ENCODE measurements at regions not wholly inside any gene's neighbourhood (a gene's known extent, or its start where the extent isn't known, plus 50 kb on each side); places are given as distances from the start of the nearest gene placed in this dataset.
"Not testable (repeated sequence)": the region's sequence is repeated elsewhere in the genome, so short reads cannot be mapped to it uniquely, and the experiment has no call there.

DNA sequence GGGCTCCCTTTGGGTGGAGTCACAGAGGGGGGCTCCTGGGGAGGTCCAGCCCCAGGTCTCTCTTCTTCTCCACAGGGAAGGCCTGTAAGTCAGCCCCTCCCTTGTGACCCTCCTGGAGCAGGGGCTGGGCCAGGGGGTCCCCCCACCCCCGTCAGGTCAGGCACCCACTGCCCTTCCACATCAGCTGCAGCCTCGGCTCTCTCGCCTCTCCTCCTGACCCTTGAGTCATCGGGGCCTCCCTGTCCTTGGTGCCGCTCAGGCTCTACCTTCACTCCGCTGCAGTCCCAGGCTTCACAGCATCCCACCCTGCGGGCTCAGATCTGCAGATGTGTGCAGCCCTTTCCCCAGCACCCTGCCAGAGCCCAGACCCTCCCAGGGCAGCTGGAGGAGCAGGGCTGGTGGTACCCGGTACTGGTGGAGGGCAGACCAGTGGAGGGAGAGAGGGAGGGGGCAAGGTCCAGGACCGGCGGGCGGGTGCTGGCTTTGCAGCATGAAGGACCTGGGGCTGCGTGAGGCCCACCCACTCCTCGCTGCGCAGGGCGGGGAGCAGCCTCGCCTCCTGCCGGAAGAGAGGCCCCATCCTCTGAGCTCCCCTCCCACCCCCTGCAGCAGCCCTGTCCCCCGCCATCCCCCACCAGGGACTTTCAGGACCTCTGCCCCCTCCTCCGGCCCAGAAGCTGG lies 117.1 kb downstream of the FAM53A start:
- no peak overlapping the region for H3K4me3 ChIP-seq (replicated peaks in 1 of 3)
- 70 to 73% methylated on average over 7 to 11 of the region's 19 CpGs for WGBS, 2 donors
- no peak for DNase-seq
- no peak overlapping the region for H3K27ac ChIP-seq
- no peaks in the 10 kb centered on the region for H3K36me3 ChIP-seq
- H3K27me3 ChIP-seq: no peaks in the 10 kb centered on the region
- no peaks in the 10 kb centered on the region for H3K9me3 ChIP-seq
- TF ChIP-seq, protein P1, sequence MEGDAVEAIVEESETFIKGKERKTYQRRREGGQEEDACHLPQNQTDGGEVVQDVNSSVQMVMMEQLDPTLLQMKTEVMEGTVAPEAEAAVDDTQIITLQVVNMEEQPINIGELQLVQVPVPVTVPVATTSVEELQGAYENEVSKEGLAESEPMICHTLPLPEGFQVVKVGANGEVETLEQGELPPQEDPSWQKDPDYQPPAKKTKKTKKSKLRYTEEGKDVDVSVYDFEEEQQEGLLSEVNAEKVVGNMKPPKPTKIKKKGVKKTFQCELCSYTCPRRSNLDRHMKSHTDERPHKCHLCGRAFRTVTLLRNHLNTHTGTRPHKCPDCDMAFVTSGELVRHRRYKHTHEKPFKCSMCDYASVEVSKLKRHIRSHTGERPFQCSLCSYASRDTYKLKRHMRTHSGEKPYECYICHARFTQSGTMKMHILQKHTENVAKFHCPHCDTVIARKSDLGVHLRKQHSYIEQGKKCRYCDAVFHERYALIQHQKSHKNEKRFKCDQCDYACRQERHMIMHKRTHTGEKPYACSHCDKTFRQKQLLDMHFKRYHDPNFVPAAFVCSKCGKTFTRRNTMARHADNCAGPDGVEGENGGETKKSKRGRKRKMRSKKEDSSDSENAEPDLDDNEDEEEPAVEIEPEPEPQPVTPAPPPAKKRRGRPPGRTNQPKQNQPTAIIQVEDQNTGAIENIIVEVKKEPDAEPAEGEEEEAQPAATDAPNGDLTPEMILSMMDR (IDR thresholded peaks at IDR 0.05): no peak
- no peak for TF ChIP-seq POLR2A (IDR thresholded peaks at IDR 0.05)
- intact Hi-C loops (cut with DNase I): no loop called here
- no peaks in the 10 kb centered on the region for H3K4me1 ChIP-seq

DNA sequence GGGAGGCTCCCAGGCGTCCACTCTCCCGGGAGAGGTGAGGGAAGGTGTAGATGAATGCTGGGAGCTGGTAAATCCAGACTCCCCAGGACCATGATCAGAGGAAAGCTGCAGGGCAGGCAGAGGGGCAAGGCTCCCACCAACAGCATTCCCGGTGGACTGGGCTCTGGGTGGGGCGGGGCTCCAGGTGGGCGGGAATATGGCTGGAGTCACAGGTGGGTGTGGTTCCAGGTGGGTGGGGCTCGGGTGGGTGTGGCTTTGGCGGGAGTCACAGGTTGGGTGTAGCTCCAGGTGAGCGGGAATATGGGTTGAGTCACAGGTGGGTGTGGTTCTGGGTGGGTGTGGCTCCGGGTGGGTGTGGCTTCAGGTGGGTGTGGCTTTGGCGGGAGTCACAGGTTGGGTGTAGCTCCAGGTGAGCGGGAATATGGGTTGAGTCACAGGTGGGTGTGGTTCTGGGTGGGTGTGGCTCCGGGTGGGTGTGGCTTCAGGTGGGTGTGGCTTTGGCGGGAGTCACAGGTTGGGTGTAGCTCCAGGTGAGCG lies 117.7 kb downstream of the FAM53A start:
- H3K9me3 ChIP-seq; intact Hi-C loops (cut with DNase I); H3K27ac ChIP-seq; DNase-seq; H3K36me3 ChIP-seq; H3K4me1 ChIP-seq; H3K27me3 ChIP-seq; H3K4me3 ChIP-seq (replicated peaks in 1 of 3): not testable (repeated sequence)
- WGBS, 2 donors: 34 to 36% methylated on average over 5 to 7 of the region's 14 CpGs

DNA sequence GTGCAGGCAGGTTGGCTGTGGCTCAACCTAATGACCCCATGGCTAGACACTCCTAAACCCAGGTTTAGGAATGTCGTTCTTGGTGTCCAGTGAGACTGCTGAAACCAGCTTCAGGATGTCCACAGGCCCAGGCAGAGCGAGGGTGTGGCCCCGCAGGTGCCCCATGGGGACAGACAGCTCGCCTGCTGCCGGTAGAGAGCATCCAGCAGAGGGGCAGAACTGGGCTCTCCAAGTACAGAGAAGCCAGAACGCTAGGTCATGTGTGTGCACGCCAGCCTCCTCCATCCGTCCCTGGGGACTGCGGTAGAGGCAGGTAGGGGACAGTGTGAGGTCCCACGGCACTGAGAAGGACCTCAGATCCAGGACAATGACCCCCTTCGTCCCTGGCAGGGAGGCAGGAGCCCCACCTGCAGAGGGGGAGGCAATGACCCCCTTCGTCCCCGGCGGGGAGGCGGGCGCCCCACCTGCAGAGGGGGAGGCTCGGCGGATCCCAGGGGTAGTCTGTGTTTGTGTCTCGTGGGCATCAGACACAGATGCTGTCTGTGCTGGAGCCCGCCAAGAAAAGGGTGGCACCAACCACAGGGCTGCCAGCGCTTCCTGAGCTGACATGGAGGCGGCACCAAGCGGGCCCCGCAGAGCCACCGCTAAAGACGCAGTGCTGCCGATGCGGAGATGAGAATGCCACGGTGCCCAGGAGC lies 118.4 kb downstream of the FAM53A start:
- Histone ChIP-seq H3K27ac (no peak overlapping the region), H3K4me3 (replicated peaks in 1 of 3) (no peak overlapping the region), H3K4me1 (no peaks in the 10 kb centered on the region), H3K27me3 (no peaks in the 10 kb centered on the region), H3K36me3 (no peaks in the 10 kb centered on the region), H3K9me3 (no peaks in the 10 kb centered on the region)
- TF ChIP-seq, protein P1 (IDR thresholded peaks at IDR 0.05): no peak
- TF ChIP-seq POLR2A (IDR thresholded peaks at IDR 0.05): no peak
- 76 to 82% methylated on average over 17 of the region's 29 CpGs for WGBS, 2 donors
- DNase-seq: no peak
- intact Hi-C loops (cut with DNase I): no loop called here

DNA sequence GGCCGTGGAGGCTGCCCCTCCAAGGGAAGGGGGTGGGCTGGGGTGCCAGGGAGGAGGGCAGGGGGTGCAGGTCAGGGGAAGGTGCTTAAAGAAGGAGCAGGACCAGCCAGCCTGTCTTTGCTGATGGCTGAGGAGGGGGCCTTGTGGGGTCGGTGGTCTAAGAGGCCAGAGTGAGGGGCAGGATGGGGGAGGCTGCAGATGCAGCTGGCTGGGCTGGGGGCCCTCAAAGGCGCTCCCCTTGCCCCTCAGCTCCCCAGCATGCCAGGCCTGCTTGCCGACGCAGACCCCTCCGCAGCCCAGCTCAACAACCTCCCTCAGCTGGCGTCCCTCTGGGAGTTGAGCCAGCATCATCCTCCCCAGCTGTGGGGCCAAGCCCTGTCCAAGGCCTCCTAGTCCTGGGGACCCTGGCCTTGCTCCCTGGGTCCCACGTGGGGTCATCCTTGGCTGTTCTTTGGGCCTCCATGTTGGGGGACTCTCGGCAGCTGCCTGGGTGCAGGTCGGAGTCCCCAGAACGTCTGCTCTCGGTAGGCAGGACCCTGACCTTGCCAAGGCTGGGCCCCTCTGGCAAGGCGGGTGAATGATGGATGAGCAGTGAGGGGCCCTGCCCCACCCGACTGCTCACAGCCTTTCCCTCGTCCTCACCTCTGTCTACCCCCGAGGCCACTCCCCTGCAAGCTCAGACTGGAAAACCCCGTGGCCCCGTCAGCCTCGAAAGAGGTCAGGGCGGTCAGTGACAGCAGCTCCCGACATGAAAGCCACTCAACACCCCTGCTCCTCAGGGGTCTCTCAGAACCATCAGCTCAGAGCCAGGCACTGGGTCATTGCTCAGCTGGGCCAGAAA lies 119.4 kb downstream of the FAM53A start:
- Histone ChIP-seq H3K4me3 (replicated peaks in 1 of 3) (no peak overlapping the region), H3K27me3 (no peaks in the 10 kb centered on the region), H3K4me1 (no peaks in the 10 kb centered on the region), H3K9me3 (no peaks in the 10 kb centered on the region), H3K36me3 (no peaks in the 10 kb centered on the region), H3K27ac (no peak overlapping the region)
- no peak for DNase-seq
- 38 to 56% methylated on average over 8 to 12 of the region's 21 CpGs for WGBS, 2 donors
- TF ChIP-seq, protein P1 (IDR thresholded peaks at IDR 0.05): no peak
- no peak for TF ChIP-seq POLR2A (IDR thresholded peaks at IDR 0.05)
- intact Hi-C loops (cut with DNase I): no loop called here

DNA sequence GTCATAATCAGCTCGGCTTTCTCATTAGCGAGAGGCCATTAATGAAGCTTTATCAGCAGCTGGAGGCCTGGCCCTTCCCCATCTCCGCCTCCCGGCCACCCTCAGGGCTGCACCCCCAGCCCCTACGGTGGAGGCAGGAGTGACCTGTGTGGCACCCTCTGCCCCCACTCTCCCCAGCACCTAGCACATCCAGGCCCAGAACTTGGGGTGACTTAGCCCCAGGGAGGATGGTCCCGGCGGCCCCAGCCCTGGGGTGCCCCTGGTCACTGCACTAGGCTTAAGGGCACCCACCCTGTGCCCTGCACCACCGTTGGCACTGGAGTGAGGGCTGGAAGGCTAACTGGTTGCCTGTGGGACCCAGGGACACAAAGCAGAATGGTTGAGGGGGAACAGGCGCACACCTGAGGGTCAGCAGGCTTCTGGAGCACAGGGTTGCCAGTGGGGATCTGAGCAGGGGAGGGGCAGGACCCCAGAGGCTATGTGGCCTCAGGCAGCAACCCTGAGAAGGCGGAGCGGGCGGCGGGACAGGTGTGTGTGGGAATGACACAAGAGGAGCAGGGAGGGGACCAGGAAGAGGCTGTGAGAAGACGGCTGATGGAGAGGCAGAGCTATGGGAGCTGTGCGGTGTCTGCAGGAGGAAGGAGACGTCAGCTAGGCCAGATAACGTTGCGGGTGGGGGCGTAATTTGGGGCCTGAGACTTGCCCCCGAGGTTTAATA lies 120.2 kb downstream of the FAM53A start:
- 50 to 66% methylated on average over 13 to 18 of the region's 20 CpGs for WGBS, 2 donors
- Histone ChIP-seq H3K27me3 (no peaks in the 10 kb centered on the region), H3K36me3 (no peaks in the 10 kb centered on the region), H3K9me3 (no peaks in the 10 kb centered on the region), H3K27ac (no peak overlapping the region), H3K4me3 (replicated peaks in 1 of 3) (no peak overlapping the region), H3K4me1 (no peaks in the 10 kb centered on the region)
- no peak for TF ChIP-seq POLR2A (IDR thresholded peaks at IDR 0.05)
- TF ChIP-seq, protein P1 (IDR thresholded peaks at IDR 0.05): no peak
- intact Hi-C loops (cut with DNase I): no loop called here
- DNase-seq: no peak
